Common myeloid progenitor, CD34-positive (primary cell): ENCODE measurements at regions not wholly inside any gene's neighbourhood (a gene's known extent, or its start where the extent isn't known, plus 50 kb on each side); places are given as distances from the start of the nearest gene placed in this dataset.
"Not testable (repeated sequence)": the region's sequence is repeated elsewhere in the genome, so short reads cannot be mapped to it uniquely, and the experiment has no call there.

Experiments used
- CTCF ChIA-PET: fragments of 350-600 bp; sonication (Branson Sonifier 250); formaldehyde crosslinking; loops from one replicate; lab custom pipeline; 2021; ENCODE audit warnings: antibody characterized with exemption; lab: Charles Lee
- POLR2A ChIA-PET: fragments of 350-600 bp; sonication (Branson Sonifier 250); formaldehyde crosslinking; loops from one replicate; lab custom pipeline; 2021; ENCODE audit warnings: antibody characterized with exemption; lab: Charles Lee
- DNase-seq, 3 donors: peaks; one replicate each; pipeline versions ENCODE4 v3.0.0 to v3.0.0-alpha.2; 2013
- H3K27ac ChIP-seq, 2 experiments: 1 replicate in 1 of 2; 2 replicates in 1 of 2; pipeline ENCODE4 v1.7.0; 2013; ENCODE audit warnings: inconsistent platforms in 2 of 2, low read length in 2 of 2, mild to moderate bottlenecking in 2 of 2, low read depth in 1 of 2, moderate library complexity in 1 of 2; ENCODE audit not compliant: severe bottlenecking in 2 of 2, insufficient read depth in 1 of 2, poor library complexity in 1 of 2
- H3K27me3 ChIP-seq, 5 experiments: replicated peaks in 2 of 5; 1 replicate in 3 of 5; 2 replicates in 2 of 5; pipeline versions ENCODE4 v1.6.1 to v1.7.0; 2013; ENCODE audit warnings: low read length in 4 of 5, mild to moderate bottlenecking in 2 of 5, moderate library complexity in 2 of 5, inconsistent platforms in 1 of 5; ENCODE audit not compliant: insufficient read depth in 5 of 5, control insufficient read depth in 4 of 5
- H3K36me3 ChIP-seq, 4 experiments: 1 replicate in 2 of 4; 2 replicates in 2 of 4; pipeline versions ENCODE4 v1.6.1 to v1.7.0; 2013; ENCODE audit warnings: low read length in 3 of 4, control low read depth in 1 of 4, mild to moderate bottlenecking in 1 of 4; ENCODE audit not compliant: control insufficient read depth in 4 of 4, insufficient read depth in 4 of 4
- H3K4me1 ChIP-seq, 4 experiments: 1 replicate in 3 of 4; 2 replicates in 1 of 4; pipeline versions ENCODE4 v1.6.1 to v1.7.1; 2013; ENCODE audit warnings: low read length in 3 of 4, mild to moderate bottlenecking in 3 of 4, control low read depth in 1 of 4, inconsistent platforms in 1 of 4, moderate library complexity in 1 of 4; ENCODE audit not compliant: control insufficient read depth in 4 of 4, insufficient read depth in 4 of 4; ENCODE audit errors: control extremely low read depth in 1 of 4
- H3K4me3 ChIP-seq, 7 experiments: 1 replicate in 4 of 7; 2 replicates in 3 of 7; pipeline versions ENCODE4 v1.5.1 to v1.7.0; 2013; ENCODE audit warnings: mild to moderate bottlenecking in 7 of 7, low read length in 6 of 7, moderate library complexity in 6 of 7, inconsistent platforms in 2 of 7, low read depth in 2 of 7, control low read depth in 1 of 7; ENCODE audit not compliant: insufficient read depth in 4 of 7, control insufficient read depth in 1 of 7; ENCODE audit errors: extremely low read depth in 1 of 7
- H3K9me3 ChIP-seq, 5 experiments: 1 replicate in 4 of 5; 2 replicates in 1 of 5; pipeline versions ENCODE4 v1.6.1 to v1.7.1; 2013; ENCODE audit warnings: low read length in 4 of 5, mild to moderate bottlenecking in 2 of 5, inconsistent platforms in 1 of 5, low read depth in 1 of 5, moderate library complexity in 1 of 5; ENCODE audit not compliant: control insufficient read depth in 4 of 5, insufficient read depth in 2 of 5; ENCODE audit errors: control extremely low read depth in 1 of 5
- WGBS: methylation state at CpG from one replicate; pipeline ENCODE4 v1.1.5; 2013; ENCODE audit not compliant: insufficient coverage; 5-methylcytosine and 5-hydroxymethylcytosine counted together

DNA sequence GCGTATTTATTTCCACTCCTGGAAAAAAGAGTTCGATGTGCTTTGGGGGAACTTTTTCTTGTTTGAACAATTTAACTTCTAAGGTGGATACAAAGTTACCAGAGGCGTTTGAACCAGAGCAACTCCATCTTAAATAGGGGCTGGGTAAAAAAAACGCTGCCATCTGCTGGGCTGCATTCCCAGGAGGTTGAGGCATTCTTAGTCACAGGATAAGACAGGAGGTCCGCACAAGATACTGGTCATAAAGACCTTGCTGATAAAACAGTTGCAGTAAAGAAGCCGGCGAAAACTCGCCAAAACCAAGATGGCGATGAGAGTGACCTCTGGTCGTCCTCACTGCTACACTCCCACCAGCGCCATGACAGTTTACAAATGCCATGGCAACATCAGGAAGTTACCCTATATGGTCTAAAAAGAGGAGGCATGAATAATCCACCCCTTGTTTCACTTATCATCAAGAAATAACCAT lies 91.5 kb downstream of the DISP1 start:
- CTCF ChIA-PET, POLR2A ChIA-PET, H3K36me3 ChIP-seq, H3K9me3 ChIP-seq, H3K27me3 ChIP-seq, H3K4me3 ChIP-seq, H3K27ac ChIP-seq, DNase-seq, H3K4me1 ChIP-seq: not testable (repeated sequence)
- WGBS: 93% methylated on average over 5 of the region's 11 CpGs

DNA sequence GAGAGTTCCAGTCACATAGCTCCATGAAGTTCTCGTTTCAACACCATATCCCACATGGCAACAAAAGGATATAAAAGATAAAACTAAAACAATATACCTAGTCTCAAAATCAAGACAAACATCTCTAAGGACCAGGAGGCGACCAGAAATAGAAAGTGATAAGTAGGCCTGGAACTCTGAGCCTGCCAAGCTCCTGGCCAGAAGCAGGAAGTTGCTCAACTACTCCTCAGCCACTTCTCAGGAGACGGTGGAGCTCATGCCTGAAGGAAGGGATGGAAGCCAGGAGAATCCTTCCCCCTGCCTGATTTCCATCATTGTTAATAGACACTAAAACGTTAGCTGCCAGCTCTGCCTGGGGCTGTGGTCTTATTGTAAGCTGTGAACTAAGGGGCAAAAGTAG lies 94.7 kb downstream of the DISP1 start:
- no peaks in the 10 kb centered on the region for H3K36me3 ChIP-seq
- ChIA-PET POLR2A (no interaction called here), CTCF (no interaction called here)
- H3K27ac ChIP-seq: no peak overlapping the region
- no peaks in the 10 kb centered on the region for H3K27me3 ChIP-seq
- no peaks in the 10 kb centered on the region for H3K4me1 ChIP-seq
- 56% methylated on average over 3 of the region's 4 CpGs for WGBS
- no peak for DNase-seq
- H3K4me3 ChIP-seq: no peak overlapping the region
- H3K9me3 ChIP-seq: no peaks in the 10 kb centered on the region

DNA sequence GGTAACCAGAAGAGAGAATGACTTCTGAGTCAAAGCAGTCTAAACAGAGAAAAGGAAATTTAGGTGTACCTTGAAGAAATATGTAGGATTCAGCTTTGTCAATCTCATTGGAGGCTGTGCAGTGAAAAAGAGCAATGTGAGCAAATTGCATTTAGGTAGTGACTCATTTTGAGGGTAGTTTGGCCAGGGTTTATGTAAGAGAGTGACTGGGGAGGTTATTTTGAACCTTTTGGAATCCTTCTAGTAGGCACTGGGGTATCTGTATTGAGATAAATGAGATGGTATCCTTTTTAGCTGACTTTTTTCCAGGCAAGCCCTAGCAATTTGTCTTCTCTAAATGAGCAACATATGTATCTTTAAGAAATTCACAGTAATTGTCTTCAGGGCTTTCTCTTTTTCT lies 95.9 kb downstream of the DISP1 start:
- Histone ChIP-seq H3K27ac (no peak overlapping the region), H3K4me1 (no peaks in the 10 kb centered on the region), H3K36me3 (no peaks in the 10 kb centered on the region), H3K4me3 (no peak overlapping the region), H3K9me3 (no peaks in the 10 kb centered on the region), H3K27me3 (no peaks in the 10 kb centered on the region)
- DNase-seq: no peak
- ChIA-PET POLR2A (no interaction called here), CTCF (no interaction called here)

DNA sequence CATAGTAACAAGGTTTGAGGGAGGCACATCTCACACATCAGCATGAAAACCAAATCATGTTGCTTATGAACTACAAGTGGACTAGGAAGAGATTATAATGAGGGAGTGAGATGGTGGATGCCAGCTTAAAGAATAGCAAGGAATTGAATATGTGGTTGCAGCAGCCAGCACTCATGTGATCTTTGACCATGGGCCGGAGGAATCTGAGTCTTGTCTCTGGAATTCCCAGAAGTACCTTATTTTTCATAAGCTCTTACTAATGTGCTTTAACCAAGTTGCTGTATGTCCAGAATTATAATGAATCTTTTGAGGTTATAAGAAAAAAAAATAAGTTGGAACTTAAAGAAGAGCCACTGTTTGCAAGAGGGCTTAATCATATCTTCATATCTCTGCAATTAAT lies 97.0 kb downstream of the DISP1 start:
- DNase-seq: no peak
- Histone ChIP-seq H3K27ac (no peak overlapping the region), H3K36me3 (no peaks in the 10 kb centered on the region), H3K27me3 (no peaks in the 10 kb centered on the region), H3K4me3 (no peak overlapping the region), H3K4me1 (no peaks in the 10 kb centered on the region), H3K9me3 (peaks cover 0 to 9% (median 2%) of the 10 kb centered on the region in 5 experiments)
- ChIA-PET CTCF (no interaction called here), POLR2A (no interaction called here)
- WGBS: no CpG with 5 or more reads among the region's 1 CpG

- Histone ChIP-seq H3K27ac (no peak overlapping the region), H3K36me3 (no peaks in the 10 kb centered on the region), H3K4me3 (no peak overlapping the region), H3K9me3 (peaks cover 0 to 16% (median 10%) of the 10 kb centered on the region in 5 experiments), H3K4me1 (no peaks in the 10 kb centered on the region), H3K27me3 (no peaks in the 10 kb centered on the region)
- POLR2A ChIA-PET: no interaction called here
- CTCF ChIA-PET: no interaction called here
- DNase-seq: no peak
These were observed 97.9 kb downstream of the DISP1 start for GRCh38 chr1:222912730-222913129.

- no peak overlapping the region for H3K27ac ChIP-seq
- POLR2A ChIA-PET: no interaction called here
- peaks cover 0 to 1% (median 0%) of the 10 kb centered on the region in 4 experiments for H3K36me3 ChIP-seq
- WGBS: 100% methylated on average over 1 of the region's 2 CpGs
- no peaks in the 10 kb centered on the region for H3K4me1 ChIP-seq
- peak in 1 of 3 donors; percentile 2 for DNase-seq
- CTCF ChIA-PET: no interaction called here
- H3K4me3 ChIP-seq: no peak overlapping the region
- H3K27me3 ChIP-seq: no peaks in the 10 kb centered on the region
- H3K9me3 ChIP-seq: peaks cover 0 to 16% (median 12%) of the 10 kb centered on the region in 5 experiments
These were observed 100.2 kb downstream of the DISP1 start for GRCh38 chr1:222914861-222915632.

GRCh38 chr1:222916100-222916499 lies 101.3 kb downstream of the DISP1 start:
- Histone ChIP-seq H3K36me3 (peaks cover 0 to 1% (median 0%) of the 10 kb centered on the region in 4 experiments), H3K9me3 (peaks cover 0 to 16% (median 12%) of the 10 kb centered on the region in 5 experiments), H3K27ac (no peak overlapping the region), H3K27me3 (no peaks in the 10 kb centered on the region), H3K4me3 (no peak overlapping the region), H3K4me1 (no peaks in the 10 kb centered on the region)
- WGBS: 100% methylated on average over 2 of the region's 3 CpGs
- ChIA-PET CTCF (no interaction called here), POLR2A (no interaction called here)
- DNase-seq: no peak
